ENCODE measurements at regions not wholly inside any gene's neighbourhood (a gene's known extent, or its start where the extent isn't known, plus 50 kb on each side); places are given as distances from the start of the nearest gene placed in this dataset.

- H3K4me3 Mint-ChIP-seq: peak overlapping the region in 1 of 2 donors; percentile 75
- H3K4me1 ChIP-seq (ENCODE audit: control insufficient read depth in 1 of 2, insufficient read depth in 2 of 2, low read length in 2 of 2): peaks cover 69 to 77% of the 10 kb centered on the region in 2 donors
- WGBS (ENCODE audit: insufficient coverage): 0% methylated on average over 4 of the region's 8 CpGs
- peak overlapping the region; percentile 46 for H2AFZ ChIP-seq (ENCODE audit: insufficient read depth, low read depth, low read length, poor library complexity, severe bottlenecking)
- peaks cover 3 to 4% of the 10 kb centered on the region in 2 donors for H3K9me3 ChIP-seq (replicated peaks in 1 of 2; ENCODE audit: control insufficient read depth in 1 of 2, insufficient read depth in 1 of 2, low read length in 2 of 2)
- H3K9me3 Mint-ChIP-seq: peaks cover 0 to 12% (median 4%) of the 10 kb centered on the region in 7 donors
- peaks cover 77% of the 10 kb centered on the region for H3K4me1 Mint-ChIP-seq
- intact Hi-C loops (cut with micrococcal nuclease): loop anchor here (10.0 kb wide), 1 partner anchor 102 kb away; the partner anchor contains the start of gene TIAM1 (in 2 of the 2)
- H3K4me2 ChIP-seq (replicated peaks; ENCODE audit: extremely low read depth, low read length, poor library complexity, severe bottlenecking): peak overlapping the region; percentile 45
- peak overlapping the region; percentile 21 to 75 for H3K27ac ChIP-seq (ENCODE audit: low read depth in 1 of 2, low read length in 2 of 2)
- peak; percentile 20 to 40 (median 29) for DNase-seq
- H3K27ac Mint-ChIP-seq: peak overlapping the region; percentile 31 to 88 (median 61)
- H3K27me3 Mint-ChIP-seq (ENCODE audit: low read depth in 3 of 3): peaks cover 0 to 3% (median 0%) of the 10 kb centered on the region in 3 donors
- H3K36me3 Mint-ChIP-seq: peaks cover 3 to 5% of the 10 kb centered on the region in 2 donors
- no peak overlapping the region for H3K9ac ChIP-seq (ENCODE audit: insufficient read depth, low read length, poor library complexity, severe bottlenecking)
- no peak for TF ChIP-seq CTCF (IDR thresholded peaks at IDR 0.05)
- H3K36me3 ChIP-seq (replicated peaks in 1 of 2; ENCODE audit: control insufficient read depth in 1 of 2, insufficient read depth in 2 of 2, low read length in 2 of 2): no peaks in the 10 kb centered on the region
- no peaks in the 10 kb centered on the region for H4K20me1 ChIP-seq (ENCODE audit: insufficient read depth, low read length)
- no peaks in the 10 kb centered on the region for H3K79me2 ChIP-seq (ENCODE audit: insufficient read depth, low read length)
- H3K4me3 ChIP-seq (replicated peaks in 1 of 3; ENCODE audit: low read depth in 2 of 3, low read length in 3 of 3): peak overlapping the region in 1 of 3 experiments; percentile 21
- H3K27me3 ChIP-seq (ENCODE audit: control insufficient read depth in 2 of 2, insufficient read depth in 2 of 2, low read length in 2 of 2): no peaks in the 10 kb centered on the region
Measured at GRCh38 chr21:31446226-31446855, 102.3 kb upstream of the TIAM1 start.

DNA sequence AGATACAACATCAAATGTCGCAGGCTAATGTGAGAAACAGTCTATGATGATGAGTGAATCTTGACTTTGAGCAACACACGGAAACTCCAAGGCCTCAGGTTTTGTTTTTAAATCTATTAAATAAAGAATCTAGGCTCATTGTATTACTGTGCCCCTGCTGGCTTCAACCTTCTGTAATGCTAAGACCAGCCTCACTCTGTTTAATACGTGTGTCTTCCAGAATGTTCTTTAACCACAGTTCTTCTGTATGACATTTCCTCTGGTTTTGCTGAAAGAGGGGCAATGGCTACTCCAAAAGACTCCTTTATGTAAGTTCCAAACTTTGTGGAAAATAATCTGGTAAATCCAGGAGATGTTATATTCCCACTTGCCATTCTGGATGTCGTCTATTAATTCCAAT, 101.1 kb upstream of the TIAM1 start:
- no peaks in the 10 kb centered on the region for H4K20me1 ChIP-seq (ENCODE audit: insufficient read depth, low read length)
- peaks cover 3 to 21% (median 16%) of the 10 kb centered on the region in 7 donors for H3K9me3 Mint-ChIP-seq
- H3K79me2 ChIP-seq (ENCODE audit: insufficient read depth, low read length): no peaks in the 10 kb centered on the region
- peaks cover 0 to 3% (median 0%) of the 10 kb centered on the region in 3 donors for H3K27me3 Mint-ChIP-seq (ENCODE audit: low read depth in 3 of 3)
- no peaks in the 10 kb centered on the region for H3K27me3 ChIP-seq (ENCODE audit: control insufficient read depth in 2 of 2, insufficient read depth in 2 of 2, low read length in 2 of 2)
- H3K36me3 Mint-ChIP-seq: peaks cover 3 to 5% of the 10 kb centered on the region in 2 donors
- DNase-seq: no peak
- H3K27ac ChIP-seq (ENCODE audit: low read depth in 1 of 2, low read length in 2 of 2): peak overlapping the region; percentile 61 to 91
- no peak for TF ChIP-seq CTCF (IDR thresholded peaks at IDR 0.05)
- H3K4me2 ChIP-seq (replicated peaks; ENCODE audit: extremely low read depth, low read length, poor library complexity, severe bottlenecking): no peak overlapping the region
- H3K9ac ChIP-seq (ENCODE audit: insufficient read depth, low read length, poor library complexity, severe bottlenecking): no peak overlapping the region
- intact Hi-C loops (cut with micrococcal nuclease): loop anchor here (10.0 kb wide), 1 partner anchor 100 kb away; the partner anchor contains the start of gene TIAM1 (in 2 of the 2)
- H3K4me1 ChIP-seq (ENCODE audit: control insufficient read depth in 1 of 2, insufficient read depth in 2 of 2, low read length in 2 of 2): peaks cover 69 to 72% of the 10 kb centered on the region in 2 donors
- no peak overlapping the region for H3K4me3 Mint-ChIP-seq
- H3K4me1 Mint-ChIP-seq: peaks cover 69% of the 10 kb centered on the region
- peaks cover 10 to 11% of the 10 kb centered on the region in 2 donors for H3K9me3 ChIP-seq (replicated peaks in 1 of 2; ENCODE audit: control insufficient read depth in 1 of 2, insufficient read depth in 1 of 2, low read length in 2 of 2)
- no peak overlapping the region for H3K4me3 ChIP-seq (replicated peaks in 1 of 3; ENCODE audit: low read depth in 2 of 3, low read length in 3 of 3)
- H3K36me3 ChIP-seq (replicated peaks in 1 of 2; ENCODE audit: control insufficient read depth in 1 of 2, insufficient read depth in 2 of 2, low read length in 2 of 2): no peaks in the 10 kb centered on the region
- 100% methylated on average over 1 of the region's 4 CpGs for WGBS (ENCODE audit: insufficient coverage)
- no peak overlapping the region for H2AFZ ChIP-seq (ENCODE audit: insufficient read depth, low read depth, low read length, poor library complexity, severe bottlenecking)
- H3K27ac Mint-ChIP-seq: peak overlapping the region in 6 of 7 donors; percentile 82 to 96 (median 94)

Data from CD14-positive monocyte (primary cell).